Activated CD8-positive, alpha-beta T cell treated with anti-CD3 and anti-CD28 coated beads for 36 hours (primary cell): ENCODE measurements at regions not wholly inside any gene's neighbourhood (a gene's known extent, or its start where the extent isn't known, plus 50 kb on each side); places are given as distances from the start of the nearest gene placed in this dataset.

Experiments
- ATAC-seq: fragments of 200-7000 bp; cut with Tn5 transposase; one replicate; pipeline ENCODE4 v1.10.0; 2021; ENCODE audit warnings: mild to moderate bottlenecking, moderate library complexity
- CTCF ChIA-PET: fragments of 350-600 bp; sonication (Branson Sonifier 250); formaldehyde crosslinking; loops from one replicate; lab custom pipeline; 2021; ENCODE audit warnings: antibody characterized with exemption; lab: Charles Lee
- POLR2A ChIA-PET: fragments of 350-600 bp; sonication (Branson Sonifier 250); formaldehyde crosslinking; loops from one replicate; lab custom pipeline; 2021; ENCODE audit warnings: antibody characterized with exemption; lab: Charles Lee
- DNase-seq: peaks from one replicate; pipeline ENCODE4 v3.0.0-alpha.2; 2020
- H3K27ac Mint-ChIP-seq: one replicate; pipeline ENCODE4 v1.8.0; 2021; ENCODE audit warnings: mild to moderate bottlenecking, mixed read lengths
- H3K27me3 Mint-ChIP-seq: one replicate; pipeline ENCODE4 v1.8.0; 2021; ENCODE audit warnings: mixed read lengths
- H3K36me3 Mint-ChIP-seq: one replicate; pipeline ENCODE4 v1.8.0; 2021; ENCODE audit warnings: low read depth, mixed read lengths
- H3K4me1 Mint-ChIP-seq: one replicate; pipeline ENCODE4 v1.8.0; 2021; ENCODE audit warnings: low read depth, mixed read lengths
- H3K4me3 Mint-ChIP-seq: one replicate; pipeline ENCODE4 v1.8.0; 2021; ENCODE audit warnings: mild to moderate bottlenecking, moderate library complexity, mixed read lengths
- H3K9me3 Mint-ChIP-seq: one replicate; pipeline ENCODE4 v1.8.0; 2021; ENCODE audit warnings: mixed read lengths
- intact Hi-C: fragments of 100-400 bp; cut with micrococcal nuclease; formaldehyde crosslinking; loops from one replicate; pipeline ENCODE4 v1.10.0; 2022
- TF ChIP-seq, protein P1 (sequence below): fragments of 200-600 bp; IDR thresholded peaks from one replicate; pipeline ENCODE4 v1.8.0; 2022; ENCODE audit warnings: antibody characterized with exemption, mild to moderate bottlenecking

DNA sequence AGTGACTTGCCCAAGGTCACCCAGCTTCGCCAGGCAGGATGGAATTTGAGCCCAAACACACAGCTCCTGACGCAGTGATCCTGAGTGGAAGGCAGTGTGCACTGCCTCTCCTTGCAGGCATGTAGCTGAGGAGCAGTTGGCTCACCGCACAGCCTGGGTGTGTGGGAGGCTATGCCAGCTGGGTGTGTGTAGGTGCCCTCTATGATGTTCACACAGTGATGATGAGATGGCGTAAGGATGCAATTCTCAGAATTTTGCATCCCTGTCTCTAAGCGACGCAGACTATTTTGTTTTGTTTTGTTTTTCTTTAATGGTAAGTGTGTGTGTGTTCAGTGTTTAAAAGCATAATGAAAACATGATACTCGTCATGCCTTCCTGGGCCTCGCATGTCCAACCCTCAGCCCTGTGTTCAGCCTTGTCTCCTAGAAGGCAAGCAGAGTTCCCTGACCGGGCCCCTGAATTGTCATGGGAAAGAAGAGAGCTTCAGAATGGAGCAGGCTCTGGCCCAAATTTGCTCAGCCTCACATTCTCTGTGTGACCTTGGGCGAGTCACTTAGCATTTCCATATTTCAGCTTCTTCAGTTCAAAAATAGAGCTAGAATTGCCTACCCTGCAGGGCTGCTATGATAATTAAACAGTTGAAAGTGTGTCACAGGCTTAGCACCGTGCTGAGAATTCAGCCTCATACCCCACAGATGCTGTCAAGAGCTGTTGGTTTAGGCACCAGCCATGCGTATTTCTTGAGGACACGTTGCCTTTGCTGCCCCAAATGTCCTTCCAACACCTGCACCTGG lies 603.6 kb upstream of the RAB6C start:
- TF ChIP-seq, protein P1, sequence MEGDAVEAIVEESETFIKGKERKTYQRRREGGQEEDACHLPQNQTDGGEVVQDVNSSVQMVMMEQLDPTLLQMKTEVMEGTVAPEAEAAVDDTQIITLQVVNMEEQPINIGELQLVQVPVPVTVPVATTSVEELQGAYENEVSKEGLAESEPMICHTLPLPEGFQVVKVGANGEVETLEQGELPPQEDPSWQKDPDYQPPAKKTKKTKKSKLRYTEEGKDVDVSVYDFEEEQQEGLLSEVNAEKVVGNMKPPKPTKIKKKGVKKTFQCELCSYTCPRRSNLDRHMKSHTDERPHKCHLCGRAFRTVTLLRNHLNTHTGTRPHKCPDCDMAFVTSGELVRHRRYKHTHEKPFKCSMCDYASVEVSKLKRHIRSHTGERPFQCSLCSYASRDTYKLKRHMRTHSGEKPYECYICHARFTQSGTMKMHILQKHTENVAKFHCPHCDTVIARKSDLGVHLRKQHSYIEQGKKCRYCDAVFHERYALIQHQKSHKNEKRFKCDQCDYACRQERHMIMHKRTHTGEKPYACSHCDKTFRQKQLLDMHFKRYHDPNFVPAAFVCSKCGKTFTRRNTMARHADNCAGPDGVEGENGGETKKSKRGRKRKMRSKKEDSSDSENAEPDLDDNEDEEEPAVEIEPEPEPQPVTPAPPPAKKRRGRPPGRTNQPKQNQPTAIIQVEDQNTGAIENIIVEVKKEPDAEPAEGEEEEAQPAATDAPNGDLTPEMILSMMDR = no peak
- Mint-ChIP-seq H3K27me3 (no peaks in the 10 kb centered on the region), H3K9me3 (peaks cover 5% of the 10 kb centered on the region), H3K4me1 (no peaks in the 10 kb centered on the region), H3K36me3 (no peaks in the 10 kb centered on the region), H3K27ac (no peak overlapping the region), H3K4me3 (no peak overlapping the region)
- ChIA-PET CTCF (interaction anchor here (1.5 kb wide), 1 partner anchor 474 kb away, joined by 3 read pairs; no protein-coding TSS in a partner anchor), POLR2A (no interaction called here)
- ATAC-seq (no peak), DNase-seq (no peak)
- intact Hi-C loops = no loop called here

DNA sequence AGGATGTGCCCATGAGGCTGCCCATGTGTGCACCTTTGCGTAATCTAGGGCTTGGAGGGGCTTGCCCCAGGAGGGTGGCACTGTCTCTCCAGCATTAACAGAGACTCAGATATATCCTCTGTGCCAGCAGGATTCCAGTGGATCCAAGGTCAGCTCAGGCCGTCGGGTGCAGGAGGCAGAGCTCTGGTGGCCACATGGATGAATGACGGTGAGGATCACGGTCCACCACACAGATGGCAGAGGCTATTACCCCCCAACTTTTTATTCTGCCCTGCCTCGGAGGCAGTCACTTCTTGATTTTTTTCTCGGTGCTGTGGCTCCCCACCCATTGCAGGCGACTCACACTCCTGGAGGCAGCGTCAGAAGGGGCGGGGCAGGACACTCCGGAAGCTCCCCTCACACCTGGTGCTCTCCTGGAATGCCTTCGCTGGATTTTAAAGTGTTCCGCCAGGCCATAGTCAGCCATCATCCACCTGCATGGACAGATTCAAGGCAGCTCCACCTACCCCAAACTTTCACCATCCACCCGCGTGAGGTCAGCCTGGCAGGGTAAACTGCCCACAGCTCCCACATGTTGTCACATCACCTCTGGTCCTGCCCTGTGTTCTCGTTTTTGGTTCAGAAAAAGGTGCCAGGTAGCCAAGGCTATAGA lies 602.9 kb upstream of the RAB6C start:
- Mint-ChIP-seq H3K36me3 (no peaks in the 10 kb centered on the region), H3K9me3 (peaks cover 9% of the 10 kb centered on the region), H3K4me3 (no peak overlapping the region), H3K4me1 (no peaks in the 10 kb centered on the region), H3K27me3 (no peaks in the 10 kb centered on the region), H3K27ac (no peak overlapping the region)
- intact Hi-C loops = no loop called here
- ATAC-seq (no peak), DNase-seq (no peak)
- ChIA-PET POLR2A (no interaction called here), CTCF (interaction anchor here (1.4 to 1.5 kb wide), 2 partner anchors 10 to 473 kb away, joined by 3 read pairs; no protein-coding TSS in a partner anchor)
- TF ChIP-seq, protein P1 = no peak

DNA sequence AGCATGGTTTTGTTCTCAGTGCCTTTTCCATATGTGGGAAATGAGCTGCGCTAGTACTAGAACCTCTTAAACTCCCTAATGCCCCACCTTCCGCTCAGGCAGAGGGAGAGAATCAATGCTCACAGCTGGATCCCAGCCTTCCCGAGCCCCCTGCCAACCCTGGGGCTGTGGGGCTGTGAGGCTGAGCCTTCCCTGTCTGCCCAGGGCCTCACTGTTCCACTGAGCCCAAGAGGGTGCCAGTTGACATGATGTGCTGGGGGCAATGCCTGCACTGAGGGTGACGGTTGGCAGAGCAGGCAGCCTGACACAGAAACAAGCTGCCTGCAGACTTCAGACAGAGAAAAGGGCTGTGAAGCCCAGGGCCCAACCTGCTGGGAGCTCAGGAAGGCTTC lies 602.4 kb upstream of the RAB6C start:
- Mint-ChIP-seq H3K27ac (no peak overlapping the region), H3K4me3 (no peak overlapping the region), H3K9me3 (peaks cover 12% of the 10 kb centered on the region), H3K4me1 (no peaks in the 10 kb centered on the region), H3K27me3 (no peaks in the 10 kb centered on the region), H3K36me3 (no peaks in the 10 kb centered on the region)
- CTCF ChIA-PET = interaction anchor here (1.4 kb wide), 1 partner anchor 9 kb away, joined by 3 read pairs; no protein-coding TSS in a partner anchor
- TF ChIP-seq, protein P1 = no peak
- POLR2A ChIA-PET = no interaction called here
- no peak for ATAC-seq
- intact Hi-C loops = no loop called here
- DNase-seq = no peak

DNA sequence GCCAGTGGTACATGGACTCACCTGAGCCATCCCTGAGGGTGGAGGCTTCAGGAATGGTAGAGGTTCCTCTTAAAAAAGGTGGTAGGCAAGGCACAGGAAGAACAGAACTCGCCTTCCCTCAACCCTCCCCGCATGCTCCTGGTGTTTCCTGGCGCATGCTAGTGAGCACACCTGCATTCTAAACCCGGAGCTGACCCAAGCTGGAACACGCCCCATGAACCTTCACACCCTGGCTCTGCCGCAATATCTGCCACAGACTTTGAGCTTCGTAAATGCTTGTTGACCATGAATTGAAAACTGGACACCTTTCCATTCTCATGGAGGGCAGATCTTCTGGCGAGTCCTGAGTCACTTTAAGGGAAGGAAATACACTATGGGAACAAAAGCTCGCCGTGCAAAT lies 601.3 kb upstream of the RAB6C start:
- H3K4me3 Mint-ChIP-seq = no peak overlapping the region
- DNase-seq = no peak
- no peaks in the 10 kb centered on the region for H3K36me3 Mint-ChIP-seq
- no peaks in the 10 kb centered on the region for H3K27me3 Mint-ChIP-seq
- intact Hi-C loops = no loop called here
- TF ChIP-seq, protein P1 = no peak
- POLR2A ChIA-PET = no interaction called here
- H3K9me3 Mint-ChIP-seq = peaks cover 16% of the 10 kb centered on the region
- CTCF ChIA-PET = no interaction called here
- no peak for ATAC-seq
- no peaks in the 10 kb centered on the region for H3K4me1 Mint-ChIP-seq
- no peak overlapping the region for H3K27ac Mint-ChIP-seq

DNA sequence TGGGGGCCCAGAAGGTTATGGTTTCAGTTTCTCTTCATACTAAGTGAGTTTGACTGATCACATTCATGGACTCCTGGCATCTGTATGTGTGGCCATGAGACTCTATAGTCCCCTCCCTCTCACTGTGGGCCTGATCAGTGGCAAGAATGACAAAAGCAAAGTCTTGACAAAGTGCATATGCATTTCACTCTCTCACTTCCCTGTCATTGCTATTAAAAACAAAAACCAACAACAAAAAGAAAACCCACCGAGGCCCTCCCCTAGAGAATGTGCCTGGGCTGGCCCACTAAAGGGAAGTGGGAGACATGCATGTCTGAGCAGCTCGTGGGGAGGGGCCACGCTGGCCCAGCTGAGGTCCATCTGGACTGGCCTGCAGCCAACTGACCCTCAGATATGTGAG lies 600.1 kb upstream of the RAB6C start:
- H3K4me1 Mint-ChIP-seq = no peaks in the 10 kb centered on the region

More for the DNA sequence above, 600.1 kb upstream of the RAB6C start:
- CTCF ChIA-PET = no interaction called here
- TF ChIP-seq, protein P1 = no peak
- Mint-ChIP-seq H3K9me3 (peaks cover 16% of the 10 kb centered on the region), H3K27ac (no peak overlapping the region), H3K4me3 (no peak overlapping the region), H3K36me3 (no peaks in the 10 kb centered on the region), H3K27me3 (no peaks in the 10 kb centered on the region)
- no peak for ATAC-seq
- DNase-seq = no peak
- intact Hi-C loops = no loop called here
- POLR2A ChIA-PET = interaction anchor here (0.6 kb wide), 1 partner anchor 33 kb away, joined by 3 read pairs; no protein-coding TSS in a partner anchor
